H1 (cell line): ENCODE measurements at regions not wholly inside any gene's neighbourhood (a gene's known extent, or its start where the extent isn't known, plus 50 kb on each side); places are given as distances from the start of the nearest gene placed in this dataset.

ENCODE experiments used
- CTCF ChIP-seq, 3 experiments: IDR thresholded peaks; 1 replicate in 2 of 3; 2 replicates in 1 of 3; pipeline versions ENCODE4 v1.5.1 to v1.6.1; 2011; ENCODE audit warnings: low read length in 3 of 3, mild to moderate bottlenecking in 3 of 3, inconsistent platforms in 2 of 3, low read depth in 1 of 3, moderate library complexity in 1 of 3; ENCODE audit not compliant: insufficient read depth in 1 of 3; ENCODE audit errors: control extremely low read depth in 1 of 3
- EZH2 ChIP-seq: fragments of 200-600 bp; sonication (generic); IDR thresholded peaks from 2 replicates; pipeline ENCODE4 v1.7.1; 2012; ENCODE audit warnings: low read depth, mild to moderate bottlenecking, moderate library complexity, low read length, inconsistent platforms; ENCODE audit not compliant: severe bottlenecking
- JUND ChIP-seq: IDR thresholded peaks from 2 replicates; pipeline ENCODE4 v1.6.1; 2011; ENCODE audit warnings: mild to moderate bottlenecking, improper control_type of control experiment, low read length
- MAFK ChIP-seq: IDR thresholded peaks from 2 replicates; pipeline ENCODE4 v1.6.1; 2012; ENCODE audit warnings: low read depth, mild to moderate bottlenecking, improper control_type of control experiment, low read length
- SP2 ChIP-seq: IDR thresholded peaks from 2 replicates; pipeline ENCODE4 v1.6.1; 2012; ENCODE audit warnings: mild to moderate bottlenecking, low read length, inconsistent platforms

DNA sequence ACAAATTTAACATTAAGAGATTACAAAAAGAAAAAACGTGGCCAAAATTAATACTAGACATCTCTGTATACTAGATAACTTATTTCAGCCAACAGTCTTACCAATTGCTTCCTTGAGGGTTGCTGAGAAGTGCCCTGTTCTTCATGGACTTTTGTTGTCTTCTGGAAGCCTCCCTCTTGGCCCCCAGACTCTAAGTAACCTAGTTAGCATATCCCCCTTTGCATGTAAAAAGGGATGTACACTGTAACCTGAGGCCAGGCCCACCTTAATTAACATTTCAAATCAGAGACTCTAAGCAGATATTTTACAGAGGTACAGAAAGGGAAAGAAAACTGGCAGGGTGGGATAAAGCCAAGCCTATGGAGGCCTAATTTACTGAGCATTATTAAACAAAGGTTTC, 1047.3 kb downstream of the ADGRL2 start (continued):
- no peak for TF ChIP-seq EZH2
- TF ChIP-seq MAFK, result no peak
- no peak for TF ChIP-seq JUND
- no peak for TF ChIP-seq CTCF (IDR thresholded peaks at IDR 0.05; ENCODE audit: control extremely low read depth in 1 of 3, insufficient read depth in 1 of 3, low read depth in 1 of 3, low read length in 3 of 3)
- no peak for TF ChIP-seq SP2
